SK-N-SH (cell line): ENCODE measurements at regions not wholly inside any gene's neighbourhood (a gene's known extent, or its start where the extent isn't known, plus 50 kb on each side); places are given as distances from the start of the nearest gene placed in this dataset.

Experiments used
- CTCF ChIA-PET: fragments of 300-600, 350-600 bp; formaldehyde crosslinking; extraction: SDS; loops from one replicate; lab custom pipeline; 2021; lab: Yijun Ruan, JAX
- POLR2A ChIA-PET: fragments of 350-600 bp; sonication (Branson Sonifier 250); formaldehyde crosslinking; extraction: SDS; loops from one replicate; lab custom pipeline; 2020; ENCODE audit warnings: antibody characterized with exemption, inconsistent platforms; lab: Yijun Ruan, JAX
- DNase-seq: peaks from one replicate; pipeline ENCODE4 v3.0.0; 2012
- H2AFZ ChIP-seq: fragments of 200-600 bp; sonication (generic); 2 replicates; pipeline ENCODE4 v1.8.1; 2016; ENCODE audit warnings: antibody characterized with exemption, mild to moderate bottlenecking, low read depth
- H3F3A ChIP-seq: fragments of 200-600 bp; sonication (generic); replicated peaks from 2 replicates; pipeline ENCODE3; 2016; ENCODE audit warnings: antibody characterized with exemption, mild to moderate bottlenecking; ENCODE audit not compliant: insufficient read depth
- H3K27ac ChIP-seq, 2 experiments: fragments of 200-500 bp in 1 of 2; fragments of 200-600 bp in 1 of 2; sonication (Bioruptor generic) in 1 of 2; sonication (generic), shearing (Covaris generic) in 1 of 2; 2 replicates each; pipeline versions ENCODE4 v1.5.1 to v1.6.1; 2014 to 2016; ENCODE audit warnings: low read depth in 2 of 2, inconsistent platforms in 1 of 2, low read length in 1 of 2, mild to moderate bottlenecking in 1 of 2, mixed read lengths in 1 of 2
- H3K27me3 ChIP-seq: fragments of 200-600 bp; sonication (generic), shearing (Covaris generic); 2 replicates; pipeline ENCODE4 v1.6.1; 2016; ENCODE audit warnings: mixed run types; ENCODE audit not compliant: insufficient read depth
- H3K36me3 ChIP-seq, 2 experiments: fragments of 200-500 bp in 1 of 2; fragments of 200-600 bp in 1 of 2; sonication (Bioruptor generic) in 1 of 2; sonication (generic) in 1 of 2; replicated peaks in 1 of 2; 2 replicates each; pipeline versions ENCODE3 to v1.5.1; 2014 to 2016; ENCODE audit warnings: low read length in 1 of 2, mild to moderate bottlenecking in 1 of 2; ENCODE audit not compliant: insufficient read depth in 2 of 2, control insufficient read depth in 1 of 2
- H3K4me1 ChIP-seq, 2 experiments: fragments of 200-500 bp in 1 of 2; fragments of 200-600 bp in 1 of 2; sonication (Bioruptor generic) in 1 of 2; sonication (generic), shearing (Covaris generic) in 1 of 2; 2 replicates each; pipeline versions ENCODE4 v1.5.1 to v1.6.1; 2014 to 2016; ENCODE audit warnings: low read depth in 1 of 2, low read length in 1 of 2, mixed run types in 1 of 2; ENCODE audit not compliant: insufficient read depth in 2 of 2, control insufficient read depth in 1 of 2
- H3K4me2 ChIP-seq: fragments of 200-600 bp; sonication (generic), shearing (Covaris generic); 2 replicates; pipeline ENCODE4 v1.6.1; 2017; ENCODE audit warnings: mixed run types
- H3K4me3 ChIP-seq, 2 experiments: fragments of 200-500 bp in 1 of 2; fragments of 200-600 bp in 1 of 2; sonication (Bioruptor generic) in 1 of 2; sonication (generic), shearing (Covaris generic) in 1 of 2; 2 replicates each; pipeline versions ENCODE4 v1.5.1 to v1.8.1; 2014 to 2016; ENCODE audit warnings: low read depth in 2 of 2, inconsistent platforms in 1 of 2, low read length in 1 of 2, mild to moderate bottlenecking in 1 of 2, mixed read lengths in 1 of 2, moderate library complexity in 1 of 2
- H3K79me2 ChIP-seq: fragments of 200-600 bp; sonication (generic); 2 replicates; pipeline ENCODE4 v1.8.1; 2017; ENCODE audit warnings: mild to moderate bottlenecking; ENCODE audit not compliant: insufficient read depth
- H3K9ac ChIP-seq: fragments of 200-600 bp; sonication (generic); 2 replicates; pipeline ENCODE4 v1.6.1; 2017; ENCODE audit warnings: mixed run types
- H3K9me2 ChIP-seq: fragments of 200-600 bp; sonication (generic); 2 replicates; pipeline ENCODE4 v1.6.1; 2017; ENCODE audit warnings: mixed run types
- H3K9me3 ChIP-seq: fragments of 200-600 bp; sonication (generic); 2 replicates; pipeline ENCODE4 v1.6.1; 2017; ENCODE audit warnings: mixed run types, mild to moderate bottlenecking, moderate library complexity
- H4K20me1 ChIP-seq: fragments of 200-600 bp; sonication (generic); 2 replicates; pipeline ENCODE4 v1.6.1; 2017; ENCODE audit warnings: mild to moderate bottlenecking, mixed run types; ENCODE audit not compliant: insufficient read depth
- CHD2 ChIP-seq: fragments of 150-350 bp; IDR thresholded peaks from 2 replicates; pipeline ENCODE4 v1.6.1; 2018; ENCODE audit warnings: low read length; ENCODE audit not compliant: partially characterized antibody
- CTCF ChIP-seq: fragments of 200-600 bp; sonication (generic); IDR thresholded peaks from 2 replicates; pipeline ENCODE4 v1.6.1; 2017; ENCODE audit warnings: antibody characterized with exemption, mild to moderate bottlenecking, moderate library complexity
- ELF1 ChIP-seq: IDR thresholded peaks from 2 replicates; pipeline ENCODE4 v1.4.0; 2012
- EP300 ChIP-seq, 2 experiments: IDR thresholded peaks; 2 replicates each; pipeline versions ENCODE4 v1.4.0 to v1.6.1; 2012; ENCODE audit warnings: borderline replicate concordance in 1 of 2, low read depth in 1 of 2, low read length in 1 of 2
- EZH2phosphoT487 ChIP-seq: fragments of 200-600 bp; sonication (generic); IDR thresholded peaks from 2 replicates; pipeline ENCODE4 v1.6.1; 2017; ENCODE audit warnings: low read depth, mixed run types, mild to moderate bottlenecking, antibody characterized with exemption, moderate library complexity, borderline replicate concordance
- FOXJ3 ChIP-seq: sonication (generic); formaldehyde crosslinking; IDR thresholded peaks from 2 replicates; pipeline ENCODE4 v1.5.1; 2020; ENCODE audit warnings: mild to moderate bottlenecking, missing genetic modification reagents
- FOXM1 ChIP-seq: IDR thresholded peaks from 2 replicates; pipeline ENCODE4 v1.4.0; 2012; ENCODE audit warnings: low read depth, mild to moderate bottlenecking
- IRF3 ChIP-seq: fragments of 150-350 bp; IDR thresholded peaks from 2 replicates; pipeline ENCODE4 v1.6.1; 2016; ENCODE audit warnings: mild to moderate bottlenecking, low read depth, low read length
- MXI1 ChIP-seq: IDR thresholded peaks from 2 replicates; pipeline ENCODE4 v1.6.1; 2012; ENCODE audit warnings: mild to moderate bottlenecking, low read depth, low read length, improper control_type of control experiment
- NFIC ChIP-seq: IDR thresholded peaks from 2 replicates; pipeline ENCODE4 v1.4.0; 2012; ENCODE audit warnings: borderline replicate concordance
- NRF1 ChIP-seq: IDR thresholded peaks from 2 replicates; pipeline ENCODE4 v1.6.1; 2012; ENCODE audit warnings: low read depth, mild to moderate bottlenecking, low read length
- POLR2AphosphoS5 ChIP-seq: IDR thresholded peaks from 2 replicates; pipeline ENCODE4 v1.6.1; 2012; ENCODE audit warnings: low read depth, low read length
- RAD21 ChIP-seq: IDR thresholded peaks from 2 replicates; pipeline ENCODE4 v1.6.1; 2012; ENCODE audit warnings: mild to moderate bottlenecking, low read length
- RFX5 ChIP-seq: IDR thresholded peaks from 2 replicates; pipeline ENCODE4 v1.6.1; 2012; ENCODE audit warnings: mild to moderate bottlenecking, improper control_type of control experiment, low read length
- RXRA ChIP-seq: IDR thresholded peaks from 2 replicates; pipeline ENCODE4 v1.4.0; 2012; ENCODE audit warnings: low read depth, mild to moderate bottlenecking, borderline replicate concordance
- SMC3 ChIP-seq: IDR thresholded peaks from 2 replicates; pipeline ENCODE4 v1.6.1; 2012; ENCODE audit warnings: low read depth, low read length, improper control_type of control experiment
- TEAD4 ChIP-seq: IDR thresholded peaks from 2 replicates; pipeline ENCODE4 v1.4.0; 2012; ENCODE audit warnings: mild to moderate bottlenecking, borderline replicate concordance; ENCODE audit not compliant: insufficient read depth
- USF2 ChIP-seq: fragments of 150-350 bp; IDR thresholded peaks from 2 replicates; pipeline ENCODE4 v1.6.1; 2017; ENCODE audit warnings: antibody characterized with exemption, low read length, low read depth, borderline replicate concordance
- YY1 ChIP-seq: IDR thresholded peaks from 2 replicates; pipeline ENCODE4 v1.4.0; 2012; ENCODE audit warnings: low read depth, mild to moderate bottlenecking
- ZBTB33 ChIP-seq: IDR thresholded peaks from 2 replicates; pipeline ENCODE4 v1.4.0; 2012; ENCODE audit warnings: low read depth, borderline replicate concordance
- WGBS: methylation state at CpG from one replicate; pipeline ENCODE4 v1.1.6; 2017; ENCODE audit warnings: low lambda C conversion rate; 5-methylcytosine and 5-hydroxymethylcytosine counted together
- TF ChIP-seq, protein P1 (sequence below): IDR thresholded peaks from 2 replicates; pipeline ENCODE4 v1.4.0; 2012; ENCODE audit warnings: low read depth, borderline replicate concordance

- POLR2A ChIA-PET = no interaction called here
Measured at GRCh38 chr12:74941670-74942069, 268.0 kb downstream of the KCNC2 start.

GRCh38 chr12:74945771-74946198 is 263.9 kb downstream of the KCNC2 start:
- H3K79me2 ChIP-seq = no peaks in the 10 kb centered on the region
- H3K36me3 ChIP-seq = no peaks in the 10 kb centered on the region
- H3K27ac ChIP-seq = no peak overlapping the region
- no peaks in the 10 kb centered on the region for H4K20me1 ChIP-seq
- no peak overlapping the region for H3K4me2 ChIP-seq
- no peak overlapping the region for H3K4me3 ChIP-seq
- DNase-seq = no peak
- no peaks in the 10 kb centered on the region; a peak in 1 of 4 replicates for H3K4me1 ChIP-seq
- H3F3A ChIP-seq = no peaks in the 10 kb centered on the region
- ChIA-PET POLR2A (no interaction called here), CTCF (no interaction called here)
- no peaks in the 10 kb centered on the region for H3K9me3 ChIP-seq
- H3K9ac ChIP-seq = no peak overlapping the region
- 1% methylated on average over 2 of the region's 2 CpGs for WGBS
- no peaks in the 10 kb centered on the region for H3K27me3 ChIP-seq
- H2AFZ ChIP-seq = no peak overlapping the region
- H3K9me2 ChIP-seq = no peaks in the 10 kb centered on the region
- no peak for TF ChIP-seq ZBTB33
- TF ChIP-seq NFIC = no peak
- TF ChIP-seq YY1 = no peak
- TF ChIP-seq EP300 (IDR thresholded peaks at IDR 0.05; ENCODE audit: borderline replicate concordance in 1 of 2, low read depth in 1 of 2, low read length in 1 of 2) = no peak
- no peak for TF ChIP-seq RAD21
- no peak for TF ChIP-seq IRF3
- no peak for TF ChIP-seq USF2
- TF ChIP-seq POLR2AphosphoS5 = no peak
- no peak for TF ChIP-seq FOXJ3 (CRISPR knock-in tag)
- TF ChIP-seq EZH2phosphoT487 = no peak
- no peak for TF ChIP-seq CTCF
- TF ChIP-seq NRF1 = no peak
- no peak for TF ChIP-seq FOXM1
- no peak for TF ChIP-seq TEAD4
- TF ChIP-seq, protein P1, sequence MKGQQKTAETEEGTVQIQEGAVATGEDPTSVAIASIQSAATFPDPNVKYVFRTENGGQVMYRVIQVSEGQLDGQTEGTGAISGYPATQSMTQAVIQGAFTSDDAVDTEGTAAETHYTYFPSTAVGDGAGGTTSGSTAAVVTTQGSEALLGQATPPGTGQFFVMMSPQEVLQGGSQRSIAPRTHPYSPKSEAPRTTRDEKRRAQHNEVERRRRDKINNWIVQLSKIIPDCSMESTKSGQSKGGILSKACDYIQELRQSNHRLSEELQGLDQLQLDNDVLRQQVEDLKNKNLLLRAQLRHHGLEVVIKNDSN = no peak
- TF ChIP-seq SMC3 = no peak
- TF ChIP-seq ELF1 = no peak
- TF ChIP-seq RFX5 = no peak

More at GRCh38 chr12:74941670-74942069, 268.0 kb downstream of the KCNC2 start:
- 16% methylated on average over 2 of the region's 2 CpGs for WGBS
- no peaks in the 10 kb centered on the region; a peak in 1 of 4 replicates for H3K4me1 ChIP-seq
- H3F3A ChIP-seq = no peaks in the 10 kb centered on the region
- no peaks in the 10 kb centered on the region for H3K9me3 ChIP-seq
- H3K9ac ChIP-seq = no peak overlapping the region
- no peak for DNase-seq
- no peaks in the 10 kb centered on the region for H4K20me1 ChIP-seq
- H3K27ac ChIP-seq = no peak overlapping the region
- H3K4me2 ChIP-seq = no peak overlapping the region
- H3K4me3 ChIP-seq = no peak overlapping the region
- no peaks in the 10 kb centered on the region for H3K79me2 ChIP-seq
- CTCF ChIA-PET = no interaction called here
- H2AFZ ChIP-seq = no peak overlapping the region
- H3K27me3 ChIP-seq = no peaks in the 10 kb centered on the region
- 0 out of 2 replicates have a peak, but pooled peaks cover 2% of the 10 kb centered on the region for H3K9me2 ChIP-seq
- TF ChIP-seq, protein P1 = no peak
- TF ChIP-seq YY1 (no peak), MXI1 (no peak), CHD2 (no peak), FOXM1 (no peak), RXRA (no peak)
- H3K36me3 ChIP-seq = no peaks in the 10 kb centered on the region
